ENCODE measurements at regions not wholly inside any gene's neighbourhood (a gene's known extent, or its start where the extent isn't known, plus 50 kb on each side); places are given as distances from the start of the nearest gene placed in this dataset.

DNA sequence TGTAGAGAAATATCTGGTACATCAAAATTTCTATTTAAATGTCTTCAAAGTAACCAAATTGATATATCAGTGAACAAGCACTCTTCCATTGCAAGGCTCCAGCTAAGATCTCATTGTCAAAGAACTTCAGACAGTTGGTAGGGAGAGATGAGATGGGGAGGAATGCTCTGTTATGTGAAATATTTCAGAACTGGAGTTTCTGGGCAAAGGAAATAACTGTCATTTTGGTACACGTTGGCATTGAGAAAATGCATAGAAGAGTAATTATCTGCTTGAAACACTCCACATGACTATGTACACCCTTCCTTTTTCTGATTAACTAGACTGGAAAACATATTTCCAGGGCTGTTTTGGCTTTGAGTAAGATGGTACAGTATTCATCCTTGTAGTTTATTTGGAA lies 297.5 kb upstream of the RASGRP1 start (continued):
- TF ChIP-seq GABPA (IDR thresholded peaks at IDR 0.05; ENCODE audit: borderline replicate concordance, insufficient read depth, low read length) (no peak), CTBP2 (IDR thresholded peaks at IDR 0.05; ENCODE audit: borderline replicate concordance, insufficient read depth, insufficient read length, low read length) (no peak), ZNF274 (IDR thresholded peaks at IDR 0.05; ENCODE audit: borderline replicate concordance, extremely low read depth, low read length) (no peak), TBP (IDR thresholded peaks at IDR 0.05; ENCODE audit: low read depth, low read length) (no peak), KDM4A (IDR thresholded peaks at IDR 0.05; ENCODE audit: low read depth, low read length, severe bottlenecking) (no peak), RAD21 (IDR thresholded peaks at IDR 0.05 in 1 of 2, conservative IDR thresholded peaks at IDR 0.05 in 1 of 2; ENCODE audit: low read depth in 2 of 2, low read length in 2 of 2) (no peak), KDM1A (IDR thresholded peaks at IDR 0.05; ENCODE audit: borderline replicate concordance, low read length) (no peak), RBBP5 (IDR thresholded peaks at IDR 0.05; ENCODE audit: borderline replicate concordance, low read depth, low read length) (no peak)
